ENCODE measurements at regions not wholly inside any gene's neighbourhood (a gene's known extent, or its start where the extent isn't known, plus 50 kb on each side); places are given as distances from the start of the nearest gene placed in this dataset.

DNA sequence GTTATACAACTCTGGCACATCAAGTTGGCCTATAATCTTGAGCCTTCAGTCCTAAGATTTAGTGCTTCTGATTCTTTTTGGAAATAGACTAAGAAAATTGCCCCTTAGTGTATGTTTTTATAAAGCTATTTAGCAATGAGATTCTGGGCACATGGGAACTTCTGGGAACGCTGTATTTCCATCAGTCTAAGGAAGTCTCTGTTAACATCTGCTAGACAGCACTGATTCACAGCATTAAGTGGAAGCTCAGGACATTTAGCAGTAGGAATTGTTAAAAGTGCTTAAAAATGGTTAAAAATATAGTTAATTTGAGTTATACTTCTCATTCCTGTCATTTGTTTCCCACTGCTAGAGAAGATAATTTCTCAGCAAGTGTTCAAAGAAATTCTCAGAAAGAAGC is 579.1 kb downstream of the SLC16A7 start:
- TF ChIP-seq CTCF (IDR thresholded peaks at IDR 0.05), result no peak
- no peak for TF ChIP-seq ZFX (IDR thresholded peaks at IDR 0.05; ENCODE audit: borderline replicate concordance)

All from 22Rv1 (cell line).